Activated naive CD4-positive, alpha-beta T cell treated with anti-CD3 and anti-CD28 coated beads, Interleukin-2, amount 10 ng/mL, durations not matched to agents 7 days and 5 days (primary cell): ENCODE measurements at regions not wholly inside any gene's neighbourhood (a gene's known extent, or its start where the extent isn't known, plus 50 kb on each side); places are given as distances from the start of the nearest gene placed in this dataset.
"Not testable (repeated sequence)": the region's sequence is repeated elsewhere in the genome, so short reads cannot be mapped to it uniquely, and the experiment has no call there.

Source experiments
- CTCF ChIA-PET: fragments of 350-600 bp; sonication (Branson Sonifier 250); formaldehyde crosslinking; loops from one replicate; lab custom pipeline; 2021; ENCODE audit warnings: antibody characterized with exemption; lab: Charles Lee
- DNase-seq: peaks from one replicate; pipeline ENCODE4 v3.0.0-alpha.2; 2020
- H3K27ac Mint-ChIP-seq: one replicate; pipeline ENCODE4 v1.8.0; 2021; ENCODE audit warnings: mild to moderate bottlenecking, moderate library complexity, mixed read lengths
- H3K27me3 Mint-ChIP-seq: one replicate; pipeline ENCODE4 v1.8.0; 2021; ENCODE audit warnings: mild to moderate bottlenecking, mixed read lengths
- H3K36me3 Mint-ChIP-seq: one replicate; pipeline ENCODE4 v1.8.0; 2021; ENCODE audit warnings: mixed read lengths
- H3K4me1 Mint-ChIP-seq: one replicate; pipeline ENCODE4 v1.8.0; 2021; ENCODE audit warnings: mixed read lengths
- H3K4me3 Mint-ChIP-seq: one replicate; pipeline ENCODE4 v1.8.0; 2021; ENCODE audit warnings: mild to moderate bottlenecking, moderate library complexity, mixed read lengths
- H3K9me3 Mint-ChIP-seq: one replicate; pipeline ENCODE4 v1.8.0; 2021; ENCODE audit warnings: mixed read lengths

GRCh38 chr9:115413766-115414382, 295.9 kb upstream of the TNC start:
- H3K4me1 Mint-ChIP-seq = no peaks in the 10 kb centered on the region
- H3K27me3 Mint-ChIP-seq = no peaks in the 10 kb centered on the region
- no peak overlapping the region for H3K27ac Mint-ChIP-seq
- no peaks in the 10 kb centered on the region for H3K9me3 Mint-ChIP-seq
- CTCF ChIA-PET = no interaction called here
- H3K4me3 Mint-ChIP-seq = no peak overlapping the region
- no peaks in the 10 kb centered on the region for H3K36me3 Mint-ChIP-seq
- no peak for DNase-seq

- DNase-seq = no peak
- H3K9me3 Mint-ChIP-seq = no peaks in the 10 kb centered on the region
- H3K4me1 Mint-ChIP-seq = no peaks in the 10 kb centered on the region
- H3K27ac Mint-ChIP-seq = no peak overlapping the region
- CTCF ChIA-PET = no interaction called here
- no peaks in the 10 kb centered on the region for H3K36me3 Mint-ChIP-seq
- H3K4me3 Mint-ChIP-seq = no peak overlapping the region
- H3K27me3 Mint-ChIP-seq = no peaks in the 10 kb centered on the region
Observed at GRCh38 chr9:115414561-115414960, 296.6 kb upstream of the TNC start.

- H3K9me3 Mint-ChIP-seq = peaks cover 1% of the 10 kb centered on the region
- no peak overlapping the region for H3K27ac Mint-ChIP-seq
- no peaks in the 10 kb centered on the region for H3K27me3 Mint-ChIP-seq
- CTCF ChIA-PET = no interaction called here
- no peak overlapping the region for H3K4me3 Mint-ChIP-seq
- no peaks in the 10 kb centered on the region for H3K36me3 Mint-ChIP-seq
- DNase-seq = no peak
- H3K4me1 Mint-ChIP-seq = no peaks in the 10 kb centered on the region
Observed at GRCh38 chr9:115415450-115415849, 297.5 kb upstream of the TNC start.

GRCh38 chr9:115416299-115416698, 298.3 kb upstream of the TNC start:
- CTCF ChIA-PET = no interaction called here
- Mint-ChIP-seq H3K36me3 (no peaks in the 10 kb centered on the region), H3K4me3 (no peak overlapping the region), H3K27me3 (no peaks in the 10 kb centered on the region), H3K27ac (no peak overlapping the region), H3K4me1 (no peaks in the 10 kb centered on the region), H3K9me3 (peaks cover 7% of the 10 kb centered on the region)
- no peak for DNase-seq

GRCh38 chr9:115418181-115418580, 300.2 kb upstream of the TNC start:
- H3K36me3 Mint-ChIP-seq, H3K4me3 Mint-ChIP-seq, H3K4me1 Mint-ChIP-seq, DNase-seq, H3K27ac Mint-ChIP-seq, H3K9me3 Mint-ChIP-seq, H3K27me3 Mint-ChIP-seq, CTCF ChIA-PET: not testable (repeated sequence)

GRCh38 chr9:115422932-115423440, 305.0 kb upstream of the TNC start:
- no peak for DNase-seq
- H3K4me3 Mint-ChIP-seq = no peak overlapping the region
- H3K36me3 Mint-ChIP-seq = no peaks in the 10 kb centered on the region
- H3K9me3 Mint-ChIP-seq = peaks cover 7% of the 10 kb centered on the region
- no peaks in the 10 kb centered on the region for H3K27me3 Mint-ChIP-seq
- CTCF ChIA-PET = no interaction called here
- H3K4me1 Mint-ChIP-seq = no peaks in the 10 kb centered on the region
- H3K27ac Mint-ChIP-seq = no peak overlapping the region

- Mint-ChIP-seq H3K4me3 (no peak overlapping the region), H3K4me1 (no peaks in the 10 kb centered on the region), H3K27me3 (no peaks in the 10 kb centered on the region), H3K27ac (no peak overlapping the region), H3K36me3 (no peaks in the 10 kb centered on the region), H3K9me3 (peaks cover 7% of the 10 kb centered on the region)
- CTCF ChIA-PET = no interaction called here
- no peak for DNase-seq
Observed at GRCh38 chr9:115423646-115424045, 305.7 kb upstream of the TNC start.

GRCh38 chr9:115425601-115426000, 307.6 kb upstream of the TNC start:
- no peak overlapping the region for H3K4me3 Mint-ChIP-seq
- H3K36me3 Mint-ChIP-seq = no peaks in the 10 kb centered on the region
- no peak overlapping the region for H3K27ac Mint-ChIP-seq
- no peaks in the 10 kb centered on the region for H3K27me3 Mint-ChIP-seq
- CTCF ChIA-PET = no interaction called here
- H3K4me1 Mint-ChIP-seq = no peaks in the 10 kb centered on the region
- DNase-seq = no peak
- H3K9me3 Mint-ChIP-seq = peaks cover 4% of the 10 kb centered on the region

GRCh38 chr9:115437418-115437817, 319.5 kb upstream of the TNC start:
- Mint-ChIP-seq H3K9me3 (no peaks in the 10 kb centered on the region), H3K27ac (no peak overlapping the region), H3K4me1 (no peaks in the 10 kb centered on the region), H3K36me3 (no peaks in the 10 kb centered on the region), H3K27me3 (no peaks in the 10 kb centered on the region), H3K4me3 (no peak overlapping the region)
- CTCF ChIA-PET = no interaction called here
- DNase-seq = no peak

- Mint-ChIP-seq H3K4me3 (no peak overlapping the region), H3K9me3 (no peaks in the 10 kb centered on the region)
- CTCF ChIA-PET = no interaction called here
Observed at GRCh38 chr9:115439641-115440040, 321.7 kb upstream of the TNC start.

GRCh38 chr9:115442054-115442453, 324.1 kb upstream of the TNC start:
- Mint-ChIP-seq H3K27me3 (no peaks in the 10 kb centered on the region), H3K9me3 (no peaks in the 10 kb centered on the region), H3K27ac (no peak overlapping the region), H3K4me3 (no peak overlapping the region), H3K36me3 (no peaks in the 10 kb centered on the region), H3K4me1 (no peaks in the 10 kb centered on the region)
- no peak for DNase-seq
- CTCF ChIA-PET = no interaction called here

More at GRCh38 chr9:115439641-115440040, 321.7 kb upstream of the TNC start:
- no peak for DNase-seq
- Mint-ChIP-seq H3K27ac (no peak overlapping the region), H3K36me3 (no peaks in the 10 kb centered on the region), H3K4me1 (no peaks in the 10 kb centered on the region), H3K27me3 (no peaks in the 10 kb centered on the region)

GRCh38 chr9:115443890-115444289, 325.9 kb upstream of the TNC start:
- H3K4me3 Mint-ChIP-seq = no peak overlapping the region
- DNase-seq = no peak
- no peaks in the 10 kb centered on the region for H3K36me3 Mint-ChIP-seq

GRCh38 chr9:115444959-115445358, 327.0 kb upstream of the TNC start:
- H3K9me3 Mint-ChIP-seq = no peaks in the 10 kb centered on the region
- H3K36me3 Mint-ChIP-seq = no peaks in the 10 kb centered on the region
- no peaks in the 10 kb centered on the region for H3K4me1 Mint-ChIP-seq
- no peak overlapping the region for H3K27ac Mint-ChIP-seq
- CTCF ChIA-PET = no interaction called here
- no peak for DNase-seq
- H3K4me3 Mint-ChIP-seq = no peak overlapping the region
- no peaks in the 10 kb centered on the region for H3K27me3 Mint-ChIP-seq

More at GRCh38 chr9:115443890-115444289, 325.9 kb upstream of the TNC start:
- Mint-ChIP-seq H3K27ac (no peak overlapping the region), H3K27me3 (no peaks in the 10 kb centered on the region), H3K9me3 (no peaks in the 10 kb centered on the region), H3K4me1 (no peaks in the 10 kb centered on the region)
- CTCF ChIA-PET = no interaction called here

- no peaks in the 10 kb centered on the region for H3K27me3 Mint-ChIP-seq
- no peaks in the 10 kb centered on the region for H3K9me3 Mint-ChIP-seq
- CTCF ChIA-PET = no interaction called here
- H3K4me1 Mint-ChIP-seq = no peaks in the 10 kb centered on the region
- DNase-seq = no peak
- H3K4me3 Mint-ChIP-seq = no peak overlapping the region
- H3K27ac Mint-ChIP-seq = no peak overlapping the region
- H3K36me3 Mint-ChIP-seq = no peaks in the 10 kb centered on the region
Observed at GRCh38 chr9:115445655-115446054, 327.7 kb upstream of the TNC start.

GRCh38 chr9:115456515-115456914, 338.6 kb upstream of the TNC start:
- Mint-ChIP-seq H3K9me3 (no peaks in the 10 kb centered on the region), H3K4me1 (no peaks in the 10 kb centered on the region), H3K36me3 (no peaks in the 10 kb centered on the region), H3K27ac (no peak overlapping the region), H3K27me3 (no peaks in the 10 kb centered on the region), H3K4me3 (no peak overlapping the region)
- DNase-seq = no peak
- CTCF ChIA-PET = no interaction called here
